Memory B cell (primary cell): ENCODE measurements at regions not wholly inside any gene's neighbourhood (a gene's known extent, or its start where the extent isn't known, plus 50 kb on each side); places are given as distances from the start of the nearest gene placed in this dataset.

Experiments
- ATAC-seq: fragments of 150-1000 bp; cut with Tn5 transposase; 2 replicates; pipeline ENCODE4 v1.10.0; 2021; ENCODE audit warnings: low read depth, mild to moderate bottlenecking, moderate library complexity
- DNase-seq, 2 donors: peaks; one replicate each; pipeline ENCODE4 v3.0.0; 2022; ENCODE audit warnings: low spot score in 2 of 2
- H3K27ac Mint-ChIP-seq: one replicate; pipeline ENCODE4 v1.8.0; 2022; ENCODE audit warnings: mild to moderate bottlenecking, moderate library complexity, mixed read lengths
- H3K27me3 Mint-ChIP-seq: one replicate; pipeline ENCODE4 v1.8.0; 2022; ENCODE audit warnings: mixed read lengths
- H3K36me3 Mint-ChIP-seq: one replicate; pipeline ENCODE4 v1.8.0; 2022; ENCODE audit warnings: mild to moderate bottlenecking, mixed read lengths
- H3K4me1 Mint-ChIP-seq: one replicate; pipeline ENCODE4 v1.8.0; 2022; ENCODE audit warnings: mixed read lengths
- H3K4me3 Mint-ChIP-seq: one replicate; pipeline ENCODE4 v1.8.0; 2022; ENCODE audit warnings: mild to moderate bottlenecking, moderate library complexity, mixed read lengths
- H3K9me3 Mint-ChIP-seq: one replicate; pipeline ENCODE4 v1.8.0; 2022; ENCODE audit warnings: mixed read lengths

- no peak for ATAC-seq
- H3K36me3 Mint-ChIP-seq, result no peaks in the 10 kb centered on the region
- no peaks in the 10 kb centered on the region for H3K27me3 Mint-ChIP-seq
- DNase-seq, result no peak
- H3K27ac Mint-ChIP-seq, result no peak overlapping the region
- no peaks in the 10 kb centered on the region for H3K9me3 Mint-ChIP-seq
- no peak overlapping the region for H3K4me3 Mint-ChIP-seq
- peaks cover 2% of the 10 kb centered on the region for H3K4me1 Mint-ChIP-seq
Observed at GRCh38 chr3:30426293-30426993, 180.0 kb upstream of the TGFBR2 start.

GRCh38 chr3:30428251-30428650 lies 178.2 kb upstream of the TGFBR2 start:
- Mint-ChIP-seq H3K4me1 (no peaks in the 10 kb centered on the region), H3K27ac (no peak overlapping the region), H3K4me3 (no peak overlapping the region), H3K36me3 (no peaks in the 10 kb centered on the region), H3K9me3 (no peaks in the 10 kb centered on the region), H3K27me3 (no peaks in the 10 kb centered on the region)
- ATAC-seq (no peak), DNase-seq (no peak)

GRCh38 chr3:30435861-30436331 lies 170.5 kb upstream of the TGFBR2 start:
- Mint-ChIP-seq H3K27ac (peak overlapping the region; percentile 36), H3K9me3 (no peaks in the 10 kb centered on the region), H3K36me3 (no peaks in the 10 kb centered on the region), H3K4me3 (peak overlapping the region; percentile 71), H3K4me1 (peaks cover 21% of the 10 kb centered on the region), H3K27me3 (no peaks in the 10 kb centered on the region)
- peak; percentile 44 for ATAC-seq
- DNase-seq, result peak in 1 of 2 donors; percentile 4

GRCh38 chr3:30437171-30437601 lies 169.2 kb upstream of the TGFBR2 start:
- peaks cover 23% of the 10 kb centered on the region for H3K4me1 Mint-ChIP-seq
- H3K4me3 Mint-ChIP-seq, result no peak overlapping the region
- H3K9me3 Mint-ChIP-seq, result no peaks in the 10 kb centered on the region
- no peaks in the 10 kb centered on the region for H3K27me3 Mint-ChIP-seq
- peak overlapping the region; percentile 35 for H3K27ac Mint-ChIP-seq
- ATAC-seq (no peak), DNase-seq (no peak)
- no peaks in the 10 kb centered on the region for H3K36me3 Mint-ChIP-seq

- no peaks in the 10 kb centered on the region for H3K27me3 Mint-ChIP-seq
- no peaks in the 10 kb centered on the region for H3K9me3 Mint-ChIP-seq
- no peaks in the 10 kb centered on the region for H3K36me3 Mint-ChIP-seq
- no peak overlapping the region for H3K4me3 Mint-ChIP-seq
- ATAC-seq (peak; percentile 86), DNase-seq (peak in 1 of 2 donors; percentile 11)
- H3K27ac Mint-ChIP-seq, result no peak overlapping the region
- peaks cover 23% of the 10 kb centered on the region for H3K4me1 Mint-ChIP-seq
Observed at GRCh38 chr3:30438126-30438525, 168.3 kb upstream of the TGFBR2 start.

GRCh38 chr3:30439451-30440053 lies 166.8 kb upstream of the TGFBR2 start:
- Mint-ChIP-seq H3K27ac (no peak overlapping the region), H3K36me3 (no peaks in the 10 kb centered on the region), H3K27me3 (no peaks in the 10 kb centered on the region), H3K9me3 (no peaks in the 10 kb centered on the region), H3K4me3 (no peak overlapping the region), H3K4me1 (peaks cover 23% of the 10 kb centered on the region)
- DNase-seq (no peak), ATAC-seq (no peak)

GRCh38 chr3:30440147-30440604 lies 166.2 kb upstream of the TGFBR2 start:
- Mint-ChIP-seq H3K4me3 (no peak overlapping the region), H3K9me3 (no peaks in the 10 kb centered on the region), H3K4me1 (peaks cover 19% of the 10 kb centered on the region), H3K36me3 (no peaks in the 10 kb centered on the region), H3K27ac (no peak overlapping the region), H3K27me3 (no peaks in the 10 kb centered on the region)
- DNase-seq (no peak), ATAC-seq (no peak)

- DNase-seq (no peak), ATAC-seq (no peak)
- H3K36me3 Mint-ChIP-seq, result no peaks in the 10 kb centered on the region
- H3K4me1 Mint-ChIP-seq, result peaks cover 16% of the 10 kb centered on the region
- H3K4me3 Mint-ChIP-seq, result no peak overlapping the region
- no peaks in the 10 kb centered on the region for H3K9me3 Mint-ChIP-seq
- H3K27me3 Mint-ChIP-seq, result no peaks in the 10 kb centered on the region
- no peak overlapping the region for H3K27ac Mint-ChIP-seq
Observed at GRCh38 chr3:30440880-30441279, 165.5 kb upstream of the TGFBR2 start.

GRCh38 chr3:30443756-30444673 lies 162.4 kb upstream of the TGFBR2 start:
- ATAC-seq, result no peak

GRCh38 chr3:30448450-30449289 lies 157.7 kb upstream of the TGFBR2 start:
- ATAC-seq (no peak), DNase-seq (no peak)
- H3K4me3 Mint-ChIP-seq, result no peak overlapping the region
- no peaks in the 10 kb centered on the region for H3K9me3 Mint-ChIP-seq
- no peak overlapping the region for H3K27ac Mint-ChIP-seq
- H3K27me3 Mint-ChIP-seq, result no peaks in the 10 kb centered on the region
- peaks cover 2% of the 10 kb centered on the region for H3K4me1 Mint-ChIP-seq
- peaks cover 2% of the 10 kb centered on the region for H3K36me3 Mint-ChIP-seq

More at GRCh38 chr3:30443756-30444673, 162.4 kb upstream of the TGFBR2 start:
- Mint-ChIP-seq H3K36me3 (no peaks in the 10 kb centered on the region), H3K9me3 (no peaks in the 10 kb centered on the region), H3K4me3 (no peak overlapping the region), H3K4me1 (peaks cover 2% of the 10 kb centered on the region), H3K27ac (no peak overlapping the region), H3K27me3 (no peaks in the 10 kb centered on the region)
- no peak for DNase-seq

GRCh38 chr3:30449290-30449632 lies 157.1 kb upstream of the TGFBR2 start:
- Mint-ChIP-seq H3K27me3 (no peaks in the 10 kb centered on the region), H3K36me3 (peaks cover 2% of the 10 kb centered on the region), H3K9me3 (no peaks in the 10 kb centered on the region), H3K4me3 (no peak overlapping the region), H3K4me1 (peaks cover 2% of the 10 kb centered on the region), H3K27ac (no peak overlapping the region)
- ATAC-seq (no peak), DNase-seq (no peak)

GRCh38 chr3:30452446-30452845 lies 154.0 kb upstream of the TGFBR2 start:
- Mint-ChIP-seq H3K4me3 (no peak overlapping the region), H3K27ac (no peak overlapping the region), H3K4me1 (peaks cover 3% of the 10 kb centered on the region), H3K27me3 (no peaks in the 10 kb centered on the region), H3K9me3 (no peaks in the 10 kb centered on the region), H3K36me3 (peaks cover 2% of the 10 kb centered on the region)
- ATAC-seq (no peak), DNase-seq (no peak)

GRCh38 chr3:30453360-30454039 lies 152.9 kb upstream of the TGFBR2 start:
- no peaks in the 10 kb centered on the region for H3K27me3 Mint-ChIP-seq
- H3K36me3 Mint-ChIP-seq, result peaks cover 3% of the 10 kb centered on the region
- H3K27ac Mint-ChIP-seq, result no peak overlapping the region
- ATAC-seq (no peak), DNase-seq (no peak)
- no peak overlapping the region for H3K4me3 Mint-ChIP-seq
- peaks cover 3% of the 10 kb centered on the region for H3K4me1 Mint-ChIP-seq
- peaks cover 1% of the 10 kb centered on the region for H3K9me3 Mint-ChIP-seq
